ENCODE measurements at regions not wholly inside any gene's neighbourhood (a gene's known extent, or its start where the extent isn't known, plus 50 kb on each side); places are given as distances from the start of the nearest gene placed in this dataset.

- DNase-seq, result no peak
Measured at GRCh38 chr21:33157303-33157702, 72.4 kb upstream of the IFNAR2 start.

DNA sequence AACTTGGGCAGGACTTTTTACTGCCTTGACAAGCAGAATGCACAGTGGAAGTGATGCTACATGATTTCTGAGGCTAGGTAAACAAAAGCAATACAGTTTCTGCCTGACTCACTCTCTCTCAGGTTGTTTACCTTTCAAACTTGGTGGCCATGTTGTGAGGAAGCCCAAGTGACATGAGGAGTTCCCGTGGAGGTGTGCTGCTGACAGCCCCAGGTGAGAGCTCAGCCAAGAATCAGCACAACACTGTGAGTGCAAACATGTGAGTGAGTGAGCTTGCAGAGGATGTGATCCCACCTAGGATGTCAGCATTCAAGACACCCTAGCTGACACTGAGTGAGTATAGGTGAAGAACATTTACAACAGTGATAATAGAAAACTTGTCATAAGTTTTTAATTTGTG is 71.1 kb upstream of the IFNAR2 start:
- no peak for DNase-seq

DNA sequence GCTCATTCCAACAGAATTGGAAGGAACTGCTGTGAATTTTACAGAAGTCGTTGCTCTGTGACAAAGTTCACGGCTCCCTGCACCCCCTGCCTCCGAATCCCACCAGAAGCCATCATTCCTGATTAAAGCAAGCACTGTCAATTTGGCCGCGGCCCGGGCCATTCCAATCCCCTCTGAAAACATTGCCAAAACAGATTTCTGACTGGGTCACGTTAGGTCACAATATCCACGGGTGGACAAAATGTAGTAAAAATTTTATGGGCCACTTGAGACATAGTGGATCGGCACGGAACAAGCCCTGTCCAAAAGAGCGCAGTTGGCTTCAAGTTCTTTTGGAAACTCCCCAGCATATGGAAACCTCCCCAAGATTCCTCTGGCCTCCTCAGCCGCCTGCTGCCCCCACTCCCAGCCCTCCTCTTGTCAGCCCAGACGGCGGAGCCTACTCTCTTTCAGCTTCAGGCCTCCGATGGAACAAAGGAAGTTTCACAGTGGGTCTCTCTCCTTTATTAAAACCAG is 67.2 kb upstream of the IFNAR2 start:
- no peak for DNase-seq

GRCh38 chr21:33168886-33169285 is 60.9 kb upstream of the IFNAR2 start:
- no peak for DNase-seq

DNA sequence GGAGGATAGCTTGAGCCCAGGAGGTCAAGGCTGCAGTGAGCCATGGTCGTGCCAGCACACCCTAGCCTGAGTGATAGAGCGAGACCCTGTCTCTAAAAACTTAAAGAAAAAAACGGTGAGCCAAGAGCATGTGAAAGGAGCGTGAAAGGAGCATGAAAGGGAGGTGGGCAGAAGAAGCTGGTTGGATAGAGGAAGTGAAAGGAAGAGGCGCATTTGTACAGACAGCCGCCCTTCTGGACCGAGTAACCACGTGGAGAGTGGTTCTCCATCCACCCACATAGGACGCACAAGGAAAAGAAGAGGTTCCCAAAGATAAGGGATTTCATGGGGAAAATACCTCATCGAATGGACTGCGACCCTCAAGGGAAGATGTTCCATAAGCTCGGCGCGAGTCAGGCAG is 60.4 kb upstream of the IFNAR2 start:
- no peak for DNase-seq

DNA sequence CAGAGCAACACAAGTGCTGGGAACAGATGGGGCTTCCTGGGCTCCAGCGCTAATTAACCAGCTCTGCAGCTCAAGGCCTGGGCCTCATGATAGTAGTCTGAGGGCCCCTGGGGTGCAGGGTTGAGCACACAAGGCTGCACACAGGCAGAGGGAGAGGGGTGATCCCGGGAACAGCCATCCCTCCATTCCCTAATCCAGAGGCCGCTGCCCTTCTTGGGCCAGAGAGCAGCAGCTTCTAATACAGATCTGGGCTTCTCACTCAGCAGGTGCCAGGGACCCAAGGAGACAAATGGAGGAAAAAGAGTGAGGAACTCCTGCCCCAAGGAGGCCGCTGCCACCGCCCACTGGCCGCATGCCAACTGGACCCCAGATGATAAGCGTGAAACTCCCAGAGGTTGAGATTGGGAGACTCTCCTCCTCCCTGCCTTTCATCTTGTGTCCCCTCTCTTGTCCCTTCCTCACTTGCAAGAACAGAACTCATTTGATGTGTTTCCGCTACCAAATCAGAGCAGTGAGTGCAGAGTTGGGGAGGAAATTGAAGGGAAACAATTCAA is 58.0 kb upstream of the IFNAR2 start:
- DNase-seq, result no peak

- DNase-seq, result no peak
Measured at GRCh38 chr21:33174756-33175155, 55.0 kb upstream of the IFNAR2 start.
